DOHH2 (cell line): ENCODE measurements at regions not wholly inside any gene's neighbourhood (a gene's known extent, or its start where the extent isn't known, plus 50 kb on each side); places are given as distances from the start of the nearest gene placed in this dataset.

Experiments
- EZH2phosphoT487 ChIP-seq: fragments of 200-600 bp; sonication (generic); IDR thresholded peaks from 2 replicates; pipeline ENCODE4 v1.6.1; 2017; ENCODE audit warnings: borderline replicate concordance, mild to moderate bottlenecking, antibody characterized with exemption, low read length, moderate library complexity, mixed read lengths
- TF ChIP-seq, protein P1 (sequence below): fragments of 200-600 bp; sonication (generic); IDR thresholded peaks from one replicate; pipeline ENCODE4 v1.5.1; 2014; ENCODE audit warnings: antibody characterized with exemption, mild to moderate bottlenecking, low read depth, low read length; ENCODE audit not compliant: poor library complexity, severe bottlenecking

DNA sequence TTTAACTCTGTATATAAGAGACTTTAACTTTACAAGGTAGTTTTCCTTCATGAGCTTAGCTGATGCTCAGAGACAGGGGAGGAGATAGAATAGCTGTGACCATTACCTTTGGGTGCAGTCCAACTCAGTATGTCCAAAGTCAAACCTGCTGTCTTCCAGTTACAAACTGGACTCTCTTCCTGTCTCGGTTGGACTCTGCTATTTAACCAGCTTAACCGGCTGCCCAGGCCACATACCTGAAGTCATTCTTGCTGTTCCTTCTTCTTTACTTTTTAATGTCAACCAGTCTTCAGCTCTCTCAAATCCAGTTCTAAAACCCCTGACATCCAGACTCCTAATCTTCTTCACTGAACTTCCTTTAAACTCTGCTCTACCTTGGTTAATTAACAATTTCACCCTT, 138.3 kb upstream of the TSHZ2 start:
- TF ChIP-seq, protein P1, sequence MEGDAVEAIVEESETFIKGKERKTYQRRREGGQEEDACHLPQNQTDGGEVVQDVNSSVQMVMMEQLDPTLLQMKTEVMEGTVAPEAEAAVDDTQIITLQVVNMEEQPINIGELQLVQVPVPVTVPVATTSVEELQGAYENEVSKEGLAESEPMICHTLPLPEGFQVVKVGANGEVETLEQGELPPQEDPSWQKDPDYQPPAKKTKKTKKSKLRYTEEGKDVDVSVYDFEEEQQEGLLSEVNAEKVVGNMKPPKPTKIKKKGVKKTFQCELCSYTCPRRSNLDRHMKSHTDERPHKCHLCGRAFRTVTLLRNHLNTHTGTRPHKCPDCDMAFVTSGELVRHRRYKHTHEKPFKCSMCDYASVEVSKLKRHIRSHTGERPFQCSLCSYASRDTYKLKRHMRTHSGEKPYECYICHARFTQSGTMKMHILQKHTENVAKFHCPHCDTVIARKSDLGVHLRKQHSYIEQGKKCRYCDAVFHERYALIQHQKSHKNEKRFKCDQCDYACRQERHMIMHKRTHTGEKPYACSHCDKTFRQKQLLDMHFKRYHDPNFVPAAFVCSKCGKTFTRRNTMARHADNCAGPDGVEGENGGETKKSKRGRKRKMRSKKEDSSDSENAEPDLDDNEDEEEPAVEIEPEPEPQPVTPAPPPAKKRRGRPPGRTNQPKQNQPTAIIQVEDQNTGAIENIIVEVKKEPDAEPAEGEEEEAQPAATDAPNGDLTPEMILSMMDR = no peak
- TF ChIP-seq EZH2phosphoT487 = no peak
